Renal pelvis (tissue), 1 donor: ENCODE measurements at regions not wholly inside any gene's neighbourhood (a gene's known extent, or its start where the extent isn't known, plus 50 kb on each side); places are given as distances from the start of the nearest gene placed in this dataset.
"Not testable (repeated sequence)": the region's sequence is repeated elsewhere in the genome, so short reads cannot be mapped to it uniquely, and the experiment has no call there.

ENCODE experiments used
- DNase-seq: peaks from one replicate; pipeline ENCODE4 v3.0.0-alpha.2; 2013

- DNase-seq: no peak
These were observed 88.7 kb upstream of the KCTD7 start for GRCh38 chr7:66539902-66540375.

GRCh38 chr7:66542049-66542448, 86.6 kb upstream of the KCTD7 start:
- DNase-seq: no peak

GRCh38 chr7:66542528-66543269, 86.0 kb upstream of the KCTD7 start:
- DNase-seq: no peak

- DNase-seq: no peak
These were observed 79.2 kb upstream of the KCTD7 start for GRCh38 chr7:66549466-66549865.

- DNase-seq: no peak
These were observed 75.7 kb upstream of the KCTD7 start for GRCh38 chr7:66553001-66553400.

GRCh38 chr7:66553675-66554074, 75.0 kb upstream of the KCTD7 start:
- not testable (repeated sequence) for DNase-seq

GRCh38 chr7:66554291-66554690, 74.4 kb upstream of the KCTD7 start:
- not testable (repeated sequence) for DNase-seq

GRCh38 chr7:66554842-66555430, 73.7 kb upstream of the KCTD7 start:
- DNase-seq: not testable (repeated sequence)

- no peak for DNase-seq
These were observed 72.5 kb upstream of the KCTD7 start for GRCh38 chr7:66556177-66556548.

GRCh38 chr7:66556549-66557213, 72.0 kb upstream of the KCTD7 start:
- no peak for DNase-seq

- peak; percentile 31 for DNase-seq
These were observed 71.2 kb upstream of the KCTD7 start for GRCh38 chr7:66557214-66558200.

- no peak for DNase-seq
These were observed 70.5 kb upstream of the KCTD7 start for GRCh38 chr7:66558201-66558641.

- DNase-seq: no peak
These were observed 69.8 kb upstream of the KCTD7 start for GRCh38 chr7:66558660-66559465.

- no peak for DNase-seq
These were observed 64.6 kb upstream of the KCTD7 start for GRCh38 chr7:66564045-66564444.

- DNase-seq: not testable (repeated sequence)
These were observed 58.5 kb upstream of the KCTD7 start for GRCh38 chr7:66570179-66570578.

- DNase-seq: no peak
These were observed 57.1 kb upstream of the KCTD7 start for GRCh38 chr7:66571568-66571967.

- not testable (repeated sequence) for DNase-seq
These were observed 54.7 kb upstream of the KCTD7 start for GRCh38 chr7:66573782-66574495.

- not testable (repeated sequence) for DNase-seq
These were observed 53.9 kb upstream of the KCTD7 start for GRCh38 chr7:66574768-66575167.

GRCh38 chr7:66575398-66575797, 53.3 kb upstream of the KCTD7 start:
- DNase-seq: no peak

- no peak for DNase-seq
These were observed 52.0 kb upstream of the KCTD7 start for GRCh38 chr7:66576646-66577045.
